GM21786 (cell line): ENCODE measurements at regions not wholly inside any gene's neighbourhood (a gene's known extent, or its start where the extent isn't known, plus 50 kb on each side); places are given as distances from the start of the nearest gene placed in this dataset.
"Not testable (repeated sequence)": the region's sequence is repeated elsewhere in the genome, so short reads cannot be mapped to it uniquely, and the experiment has no call there.

Experiments
- ATAC-seq: cut with Tn5 transposase; IDR thresholded peaks from one replicate; pipeline ENCODE4 v1.9.1; 2021; ENCODE audit not compliant: unreplicated experiment

- ATAC-seq = no peak
These were observed 54.2 kb upstream of the PIK3R4 start for GRCh38 chr3:130800829-130801228.

- no peak for ATAC-seq
These were observed 54.8 kb upstream of the PIK3R4 start for GRCh38 chr3:130801473-130801872.

- no peak for ATAC-seq
These were observed 64.9 kb upstream of the PIK3R4 start for GRCh38 chr3:130811557-130811956.

GRCh38 chr3:130814691-130815472, 68.3 kb upstream of the PIK3R4 start:
- no peak for ATAC-seq

GRCh38 chr3:130816561-130817445, 70.2 kb upstream of the PIK3R4 start:
- no peak for ATAC-seq

- ATAC-seq = not testable (repeated sequence)
These were observed 71.4 kb upstream of the PIK3R4 start for GRCh38 chr3:130818066-130818465.

GRCh38 chr3:130820976-130821375, 72.9 kb upstream of the ATP2C1 start:
- no peak for ATAC-seq

- ATAC-seq = no peak
These were observed 72.1 kb upstream of the ATP2C1 start for GRCh38 chr3:130821806-130822205.

GRCh38 chr3:130823241-130823884, 70.5 kb upstream of the ATP2C1 start:
- ATAC-seq = no peak

- no peak for ATAC-seq
These were observed 69.9 kb upstream of the ATP2C1 start for GRCh38 chr3:130823996-130824395.

- no peak for ATAC-seq
These were observed 68.1 kb upstream of the ATP2C1 start for GRCh38 chr3:130825762-130826299.

GRCh38 chr3:130826516-130827182, 67.2 kb upstream of the ATP2C1 start:
- no peak for ATAC-seq

- no peak for ATAC-seq
These were observed 66.4 kb upstream of the ATP2C1 start for GRCh38 chr3:130827486-130827885.

- no peak for ATAC-seq
These were observed 64.6 kb upstream of the ATP2C1 start for GRCh38 chr3:130828948-130829947.

GRCh38 chr3:130831719-130832400, 62.0 kb upstream of the ATP2C1 start:
- ATAC-seq = no peak

- not testable (repeated sequence) for ATAC-seq
These were observed 61.5 kb upstream of the ATP2C1 start for GRCh38 chr3:130832401-130832746.

GRCh38 chr3:130834476-130834875, 59.4 kb upstream of the ATP2C1 start:
- ATAC-seq = no peak

GRCh38 chr3:130835483-130835882, 58.4 kb upstream of the ATP2C1 start:
- ATAC-seq = no peak
